Left lung (tissue), 4 donors: ENCODE measurements at regions not wholly inside any gene's neighbourhood (a gene's known extent, or its start where the extent isn't known, plus 50 kb on each side); places are given as distances from the start of the nearest gene placed in this dataset.

Experiments
- ATAC-seq: fragments of 200-7000 bp; cut with Tn5 transposase; one replicate; pipeline ENCODE4 v1.9.1; 2020; ENCODE audit warnings: moderate library complexity
- DNase-seq, 4 donors: peaks; one replicate each; pipeline ENCODE4 v3.0.0-alpha.2; 2013 to 2020
- H3K27ac ChIP-seq, 2 donors: fragments of 200-600 bp; sonication (generic) in 1 of 2; one replicate each; pipeline versions ENCODE4 v1.5.0 to v1.8.0; 2020 to 2021
- H3K27me3 ChIP-seq, 2 donors: fragments of 200-600 bp; sonication (generic) in 1 of 2; one replicate each; pipeline versions ENCODE4 v1.5.0 to v1.8.0; 2020 to 2021
- H3K36me3 ChIP-seq, 2 donors: fragments of 200-600 bp; sonication (generic) in 1 of 2; one replicate each; pipeline versions ENCODE4 v1.5.0 to v1.8.0; 2020 to 2021
- H3K4me1 ChIP-seq, 2 donors: fragments of 200-600 bp; one replicate each; pipeline ENCODE4 v1.8.0; 2021
- H3K4me3 ChIP-seq, 2 donors: fragments of 200-600 bp; sonication (generic) in 1 of 2; one replicate each; pipeline versions ENCODE4 v1.5.0 to v1.8.0; 2020 to 2021; ENCODE audit warnings: mild to moderate bottlenecking in 1 of 2
- H3K9me3 ChIP-seq, 2 donors: fragments of 200-600 bp; sonication (generic) in 1 of 2; one replicate each; pipeline versions ENCODE4 v1.5.0 to v1.8.0; 2020 to 2021
- intact Hi-C, 2 donors: fragments of 100-400 bp; cut with DNase I; formaldehyde crosslinking; loops; one replicate each; pipeline versions ENCODE4 v1.11.2 to v1.14.2; 2022
- TF ChIP-seq, protein P1 (sequence below), 2 donors: fragments of 200-600 bp; sonication (generic) in 1 of 2; IDR thresholded peaks; one replicate each; pipeline versions ENCODE4 v1.5.0 to v1.8.0; 2021; ENCODE audit warnings: antibody characterized with exemption in 2 of 2
- donor health status: DM: no; HTN: yes; CAD: no.
- donor health status: DM: no; HTN: no; CAD: no.

DNA sequence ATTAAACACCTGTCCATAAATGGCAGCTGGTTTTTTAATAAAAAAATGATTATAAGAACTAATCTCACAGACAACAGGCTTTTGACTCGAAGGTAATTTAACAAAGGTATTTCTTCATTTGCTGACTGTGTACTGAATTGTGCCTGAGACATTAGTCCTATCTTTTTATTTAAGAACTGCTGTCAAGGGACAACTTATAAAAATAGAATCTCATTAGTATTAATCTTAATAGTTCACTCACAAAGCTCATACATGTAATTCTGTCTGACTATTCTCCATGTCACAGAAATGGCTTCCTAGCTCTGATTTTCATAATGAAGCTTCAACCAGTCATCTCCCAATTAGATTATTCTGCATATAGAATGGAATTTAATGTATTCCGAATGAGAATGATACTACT lies 276.9 kb upstream of the PDZRN3 start:
- H3K4me3 ChIP-seq = no peak overlapping the region
- no peaks in the 10 kb centered on the region for H3K4me1 ChIP-seq
- H3K27ac ChIP-seq = no peak overlapping the region
- DNase-seq (no peak), ATAC-seq (no peak)
- TF ChIP-seq, protein P1, sequence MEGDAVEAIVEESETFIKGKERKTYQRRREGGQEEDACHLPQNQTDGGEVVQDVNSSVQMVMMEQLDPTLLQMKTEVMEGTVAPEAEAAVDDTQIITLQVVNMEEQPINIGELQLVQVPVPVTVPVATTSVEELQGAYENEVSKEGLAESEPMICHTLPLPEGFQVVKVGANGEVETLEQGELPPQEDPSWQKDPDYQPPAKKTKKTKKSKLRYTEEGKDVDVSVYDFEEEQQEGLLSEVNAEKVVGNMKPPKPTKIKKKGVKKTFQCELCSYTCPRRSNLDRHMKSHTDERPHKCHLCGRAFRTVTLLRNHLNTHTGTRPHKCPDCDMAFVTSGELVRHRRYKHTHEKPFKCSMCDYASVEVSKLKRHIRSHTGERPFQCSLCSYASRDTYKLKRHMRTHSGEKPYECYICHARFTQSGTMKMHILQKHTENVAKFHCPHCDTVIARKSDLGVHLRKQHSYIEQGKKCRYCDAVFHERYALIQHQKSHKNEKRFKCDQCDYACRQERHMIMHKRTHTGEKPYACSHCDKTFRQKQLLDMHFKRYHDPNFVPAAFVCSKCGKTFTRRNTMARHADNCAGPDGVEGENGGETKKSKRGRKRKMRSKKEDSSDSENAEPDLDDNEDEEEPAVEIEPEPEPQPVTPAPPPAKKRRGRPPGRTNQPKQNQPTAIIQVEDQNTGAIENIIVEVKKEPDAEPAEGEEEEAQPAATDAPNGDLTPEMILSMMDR (IDR thresholded peaks at IDR 0.05) = no peak
- no peaks in the 10 kb centered on the region for H3K36me3 ChIP-seq
- intact Hi-C loops = no loop called here
- H3K9me3 ChIP-seq = no peaks in the 10 kb centered on the region
- no peaks in the 10 kb centered on the region for H3K27me3 ChIP-seq

DNA sequence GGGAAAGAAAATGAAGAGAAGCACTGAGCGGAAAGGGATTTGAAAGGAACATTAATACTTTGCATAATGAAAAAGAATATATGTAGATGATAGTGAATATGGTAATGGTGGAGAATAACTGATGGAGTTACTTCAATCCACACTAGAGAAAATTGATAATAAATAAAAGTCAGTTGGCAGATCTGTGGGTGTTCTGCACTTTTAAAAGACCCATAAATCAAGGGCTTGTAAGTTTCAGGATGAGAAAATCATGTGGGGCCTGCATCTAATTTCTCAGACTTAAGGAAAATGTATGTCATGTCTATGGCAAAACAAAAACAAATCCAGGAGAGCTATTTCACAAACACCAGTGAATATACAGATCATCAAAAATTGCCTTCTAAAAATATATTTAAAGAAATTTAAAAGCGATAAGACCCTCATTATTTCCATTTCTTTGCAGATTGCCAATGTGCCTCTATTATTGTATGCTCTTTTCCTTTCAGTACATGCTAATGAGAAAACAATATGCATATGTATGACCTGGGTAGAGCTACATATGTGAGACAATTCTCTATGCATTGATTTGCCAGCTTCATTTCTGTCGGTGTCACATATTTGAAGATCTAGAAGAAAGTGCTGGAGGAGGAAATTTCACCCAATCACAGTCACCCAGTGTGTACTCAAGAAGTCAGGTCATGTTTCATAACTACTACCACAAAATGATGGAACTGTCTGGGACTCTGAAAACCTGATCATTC lies 269.9 kb upstream of the PDZRN3 start:
- peak in 1 of 4 donors; percentile 16 for DNase-seq
- TF ChIP-seq, protein P1 (IDR thresholded peaks at IDR 0.05) = no peak
- Histone ChIP-seq H3K4me3 (no peak overlapping the region), H3K4me1 (no peaks in the 10 kb centered on the region), H3K36me3 (no peaks in the 10 kb centered on the region), H3K27ac (no peak overlapping the region), H3K9me3 (no peaks in the 10 kb centered on the region), H3K27me3 (no peaks in the 10 kb centered on the region)
- intact Hi-C loops = no loop called here
- no peak for ATAC-seq

DNA sequence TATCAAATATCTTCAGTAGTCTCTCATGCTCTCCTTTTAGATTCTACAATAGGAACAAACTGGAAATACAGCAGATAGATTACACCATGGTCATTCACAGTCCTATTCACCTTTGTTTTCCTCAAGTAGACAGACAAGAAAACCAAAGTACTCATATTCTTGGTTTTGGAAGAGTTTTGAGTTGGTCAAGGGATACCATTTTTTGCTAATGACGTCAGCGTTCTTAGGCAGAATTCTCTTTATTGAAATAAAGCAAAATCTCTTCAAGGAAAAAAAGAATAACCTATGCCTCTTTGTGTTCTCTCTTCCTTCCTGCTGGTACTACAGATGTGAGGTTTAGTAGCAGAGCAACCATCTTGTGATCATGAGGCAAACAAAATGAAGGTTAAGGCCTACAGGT lies 268.3 kb upstream of the PDZRN3 start:
- TF ChIP-seq, protein P1 (IDR thresholded peaks at IDR 0.05) = no peak

DNA sequence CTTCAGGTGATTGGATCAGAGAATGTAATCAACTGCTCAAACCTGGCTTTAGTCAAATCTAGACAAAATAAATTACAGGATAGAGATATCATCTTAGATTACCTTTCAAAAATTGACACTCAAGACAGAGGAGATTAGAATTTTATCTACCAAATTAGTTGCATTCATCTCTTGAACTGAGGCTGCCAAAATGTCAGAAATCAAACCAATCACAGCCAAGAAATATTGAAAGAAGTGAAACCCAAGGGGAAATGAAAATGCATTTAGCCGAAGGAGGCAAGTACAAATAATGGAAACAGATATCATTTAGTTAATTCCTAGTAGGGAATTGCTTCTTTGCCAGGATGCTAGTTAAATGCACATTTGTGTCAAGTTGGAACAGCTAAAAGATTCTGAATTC lies 261.1 kb upstream of the PDZRN3 start:
- DNase-seq (no peak), ATAC-seq (no peak)
- intact Hi-C loops = no loop called here
- Histone ChIP-seq H3K27me3 (no peaks in the 10 kb centered on the region), H3K27ac (no peak overlapping the region), H3K4me1 (no peaks in the 10 kb centered on the region), H3K4me3 (no peak overlapping the region), H3K36me3 (no peaks in the 10 kb centered on the region), H3K9me3 (no peaks in the 10 kb centered on the region)
- TF ChIP-seq, protein P1 (IDR thresholded peaks at IDR 0.05) = no peak

More for the DNA sequence above, 268.3 kb upstream of the PDZRN3 start:
- Histone ChIP-seq H3K27me3 (no peaks in the 10 kb centered on the region), H3K27ac (no peak overlapping the region), H3K36me3 (no peaks in the 10 kb centered on the region), H3K4me1 (no peaks in the 10 kb centered on the region), H3K9me3 (no peaks in the 10 kb centered on the region), H3K4me3 (no peak overlapping the region)
- intact Hi-C loops = no loop called here
- ATAC-seq (no peak), DNase-seq (no peak)

DNA sequence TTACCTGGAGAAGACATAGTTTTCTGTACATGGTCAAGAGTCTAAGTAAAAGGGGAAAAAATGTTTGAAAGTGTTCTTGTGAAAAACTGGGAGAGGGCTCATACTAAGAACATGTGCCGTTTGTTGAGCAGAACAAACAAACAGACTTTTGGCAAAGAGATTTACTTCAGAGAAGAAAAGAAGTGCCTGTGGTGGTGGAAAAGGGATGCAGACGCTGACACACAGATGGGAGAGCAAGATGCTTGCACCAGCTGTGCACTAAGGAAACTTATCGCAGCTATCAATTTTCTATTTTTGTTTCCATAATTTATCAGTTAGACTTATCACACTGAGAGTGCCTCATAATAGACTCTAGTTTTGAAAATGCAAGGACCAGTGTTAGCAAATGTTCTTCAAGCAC lies 259.6 kb upstream of the PDZRN3 start:
- intact Hi-C loops = no loop called here
- H3K4me1 ChIP-seq = no peaks in the 10 kb centered on the region
- no peaks in the 10 kb centered on the region for H3K27me3 ChIP-seq
- no peaks in the 10 kb centered on the region for H3K9me3 ChIP-seq
- DNase-seq = peak in 1 of 4 donors; percentile 9
- TF ChIP-seq, protein P1 (IDR thresholded peaks at IDR 0.05) = no peak
- H3K36me3 ChIP-seq = no peaks in the 10 kb centered on the region
- no peak for ATAC-seq
- no peak overlapping the region for H3K27ac ChIP-seq
- H3K4me3 ChIP-seq = no peak overlapping the region
